K562 (cell line): ENCODE measurements at regions not wholly inside any gene's neighbourhood (a gene's known extent, or its start where the extent isn't known, plus 50 kb on each side); places are given as distances from the start of the nearest gene placed in this dataset.

Experiments
- ATAC-seq: fragments of 200-7000 bp; cut with Tn5 transposase; 3 replicates; pipeline ENCODE4 v1.9.1; 2020; ENCODE audit warnings: moderate library complexity
- BruUV-seq: library from RNA; stranded (reverse); fragments of 400-500 nt; replicated peaks from 2 replicates; lab custom pipeline; 2021; lab: Mats Ljungman, UMichigan
- CTCF ChIA-PET: fragments of 300-600 bp; formaldehyde crosslinking; extraction: SDS; loops from one replicate; lab custom pipeline; 2021; ENCODE audit warnings: low intra/inter-chr PET ratio; lab: Yijun Ruan, JAX
- POLR2A ChIA-PET: fragments of 300-600, 350-650 bp; sonication (Branson Sonifier 250); formaldehyde crosslinking; extraction: SDS; loops from one replicate; lab custom pipeline; 2021; ENCODE audit warnings: antibody characterized with exemption, inconsistent platforms; lab: Yijun Ruan, JAX
- DNase-seq, 4 experiments: peaks; one replicate each; pipeline versions ENCODE4 v3.0.0 to v3.0.0-alpha.2; 2011 to 2018; ENCODE audit warnings: low spot score in 3 of 4, mixed read lengths in 3 of 4; ENCODE audit errors: extremely low read depth in 1 of 4
- FAIRE-seq: peaks from 2 replicates; lab custom pipeline; 2011; peaks lifted over from hg19 to GRCh38; lab: Jason Lieb, UNC
- H2AFZ ChIP-seq: 2 replicates; pipeline ENCODE4 v1.6.0; 2011; ENCODE audit warnings: low read depth, low read length, control low read depth, inconsistent platforms
- H3K27ac ChIP-seq: fragments of 200-600 bp; 3 replicates; pipeline ENCODE4 v1.8.0; 2011; ENCODE audit warnings: low read depth, mild to moderate bottlenecking, control low read depth, inconsistent platforms, low read length, moderate library complexity, mixed read lengths; ENCODE audit errors: extremely low read depth
- H3K27me3 ChIP-seq, 2 experiments: fragments of 300-600 bp in 1 of 2; 2 replicates in 1 of 2; 3 replicates in 1 of 2; pipeline versions ENCODE4 v1.6.0 to v1.8.0; 2011; ENCODE audit warnings: inconsistent platforms in 2 of 2, low read length in 2 of 2, mild to moderate bottlenecking in 1 of 2, mixed read lengths in 1 of 2, moderate library complexity in 1 of 2; ENCODE audit not compliant: control insufficient read depth in 2 of 2, insufficient read depth in 2 of 2
- H3K36me3 ChIP-seq: fragments of 300-600 bp; 3 replicates; pipeline ENCODE4 v1.8.0; 2011; ENCODE audit warnings: mild to moderate bottlenecking, low read length, inconsistent platforms; ENCODE audit not compliant: control insufficient read depth, insufficient read depth
- H3K4me1 ChIP-seq, 2 experiments: fragments of 200-600 bp in 1 of 2; replicated peaks in 1 of 2; 2 replicates in 1 of 2; 3 replicates in 1 of 2; pipeline versions ENCODE4 v1.5.1 to v1.8.0; 2011; ENCODE audit warnings: inconsistent platforms in 2 of 2, low read length in 2 of 2, mild to moderate bottlenecking in 1 of 2, mixed read lengths in 1 of 2, moderate library complexity in 1 of 2; ENCODE audit not compliant: control insufficient read depth in 2 of 2, insufficient read depth in 2 of 2
- H3K4me2 ChIP-seq: 2 replicates; pipeline ENCODE4 v1.6.1; 2011; ENCODE audit warnings: low read length, control low read depth, inconsistent platforms, mixed read lengths; ENCODE audit not compliant: insufficient read depth
- H3K4me3 ChIP-seq: fragments of 200-600 bp; sonication (generic), shearing (Covaris generic); 2 replicates; pipeline ENCODE4 v1.5.1; 2016; ENCODE audit warnings: control low read depth, inconsistent platforms
- H3K79me2 ChIP-seq: fragments of 200-600 bp; 3 replicates; pipeline ENCODE4 v1.8.0; 2011; ENCODE audit warnings: low read length, inconsistent platforms; ENCODE audit not compliant: control insufficient read depth, insufficient read depth
- H3K9ac ChIP-seq, 2 experiments: 2 replicates each; pipeline versions ENCODE4 v1.6.0 to v1.6.1; 2011; ENCODE audit warnings: low read depth in 2 of 2, low read length in 2 of 2, control low read depth in 1 of 2, inconsistent platforms in 1 of 2, mild to moderate bottlenecking in 1 of 2, mixed read lengths in 1 of 2; ENCODE audit not compliant: insufficient read depth in 1 of 2
- H3K9me1 ChIP-seq: one replicate; pipeline ENCODE4 v1.6.0; 2011; ENCODE audit warnings: inconsistent platforms, mild to moderate bottlenecking, low read length, moderate library complexity; ENCODE audit not compliant: control insufficient read depth, insufficient read depth
- H3K9me3 ChIP-seq: replicated peaks from 2 replicates; pipeline ENCODE4 v1.5.1; 2011; ENCODE audit warnings: low read depth, low read length, inconsistent platforms; ENCODE audit not compliant: control insufficient read depth, insufficient read depth
- H4K20me1 ChIP-seq: replicated peaks from 2 replicates; pipeline ENCODE4 v1.6.1; 2011; ENCODE audit warnings: low read length, inconsistent platforms, mixed read lengths; ENCODE audit not compliant: control insufficient read depth, insufficient read depth
- CBX8 ChIP-seq: fragments of 200-600 bp; sonication (generic); IDR thresholded peaks from 2 replicates; pipeline ENCODE4 v1.6.1; 2012; ENCODE audit warnings: borderline replicate concordance, mixed run types, low read depth, mild to moderate bottlenecking, moderate library complexity, mixed read lengths, low read length, control low read depth, inconsistent platforms; ENCODE audit not compliant: poor library complexity, severe bottlenecking; ENCODE audit errors: extremely low read depth
- CTCF ChIP-seq, 3 experiments: IDR thresholded peaks in 2 of 3; conservative IDR thresholded peaks in 1 of 3; 2 replicates each; pipeline ENCODE4 v1.5.1; 2011 to 2012; ENCODE audit warnings: low read length in 3 of 3, mild to moderate bottlenecking in 3 of 3, control low read depth in 2 of 3, improper control_type of control experiment in 1 of 3, inconsistent platforms in 1 of 3, low read depth in 1 of 3, mixed read lengths in 1 of 3, moderate library complexity in 1 of 3; ENCODE audit not compliant: insufficient read depth in 2 of 3
- RAD21 ChIP-seq, 2 experiments: fragments of 250-450 bp in 1 of 2; fragments of 450-650 bp in 1 of 2; sonication (Bioruptor Pico) in 1 of 2; formaldehyde crosslinking in 1 of 2; IDR thresholded peaks in 1 of 2; conservative IDR thresholded peaks in 1 of 2; 2 replicates each; pipeline versions ENCODE4 v1.4.0 to v1.8.0; 2020 to 2022; ENCODE audit warnings: mild to moderate bottlenecking in 2 of 2, moderate library complexity in 1 of 2
- STAG1 ChIP-seq: sonication (generic); formaldehyde crosslinking; IDR thresholded peaks from 2 replicates; pipeline ENCODE4 v1.5.0; 2020; ENCODE audit warnings: missing genetic modification reagents, borderline replicate concordance
- ZBTB1 ChIP-seq: sonication (generic); formaldehyde crosslinking; IDR thresholded peaks from 2 replicates; pipeline ENCODE4 v1.8.1; 2023; ENCODE audit warnings: missing genetic modification reagents, low read depth, mild to moderate bottlenecking, borderline replicate concordance
- ZNF778 ChIP-seq: fragments of 450-650 bp; formaldehyde crosslinking; IDR thresholded peaks from 2 replicates; pipeline ENCODE4 v1.4.0; 2020; ENCODE audit warnings: mild to moderate bottlenecking, moderate library complexity
- WGBS: fragments of 100-300 bp; shearing (Covaris generic); methylation state at CpG from one replicate; pipeline ENCODE4 v1.1.6; 2016; ENCODE audit warnings: low coverage, mixed read lengths; ENCODE audit not compliant: insufficient coverage; ENCODE audit errors: missing lambda C conversion rate; 5-methylcytosine and 5-hydroxymethylcytosine counted together
- in situ Hi-C: fragments of 300-500 bp; cut with MboI; formaldehyde crosslinking; loops from 4 replicates; pipeline ENCODE4 v1.15.0; 2018; ENCODE audit warnings: inconsistent platforms, mixed read lengths
- intact Hi-C: fragments of 100-400 bp; cut with micrococcal nuclease; formaldehyde crosslinking; loops from 2 replicates; pipeline ENCODE4 v1.14.2; 2022
- TF ChIP-seq, protein P1 (sequence below): fragments of 450-650 bp; IDR thresholded peaks from 2 replicates; pipeline ENCODE4 v1.6.1; 2016; ENCODE audit warnings: mild to moderate bottlenecking

DNA sequence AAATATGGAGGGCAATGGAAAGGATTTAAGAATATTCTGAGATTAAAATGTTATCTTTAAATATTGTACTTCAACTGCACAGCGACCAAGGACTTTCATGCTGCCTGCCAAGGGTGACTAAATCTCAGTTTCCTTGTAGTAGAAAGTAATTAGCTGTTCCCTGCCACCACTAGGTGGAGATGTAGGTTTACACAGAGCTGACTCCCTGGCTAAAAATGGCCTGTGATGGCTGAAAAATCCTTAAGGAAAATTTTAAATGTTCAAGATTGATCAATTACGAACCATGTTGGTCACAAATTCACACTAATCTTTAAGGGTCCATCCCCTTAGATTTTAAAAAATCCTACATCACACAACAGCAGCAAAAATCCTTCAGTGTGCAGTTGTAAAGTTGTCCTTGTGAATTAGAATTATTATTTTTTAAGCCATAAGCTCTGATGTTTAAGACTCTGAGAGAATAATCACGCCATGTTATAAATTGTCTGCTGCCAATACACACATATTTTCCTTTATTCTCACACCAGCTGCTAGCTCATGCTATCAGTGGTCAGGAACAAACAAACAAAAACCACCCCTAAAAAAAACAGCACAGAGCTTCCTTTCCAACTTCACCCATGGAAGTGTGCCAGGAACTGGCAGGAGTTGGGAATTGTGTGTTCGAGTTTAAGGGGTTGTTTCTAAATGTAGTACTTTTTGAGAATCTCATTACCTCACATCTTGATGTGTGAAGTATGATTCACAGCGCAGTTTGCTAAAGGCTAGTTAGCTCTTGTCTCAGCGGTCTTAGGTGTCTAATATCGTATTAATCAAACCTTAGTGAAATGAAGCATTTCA is 399.8 kb downstream of the TMEM182 start:
- FAIRE-seq, result peak; percentile 91
- ChIA-PET CTCF (interaction anchor here (0.6 to 1.1 kb wide), 2 partner anchors 49 to 1251 kb away, joined by 4 read pairs; no protein-coding TSS in a partner anchor), POLR2A (no interaction called here)
- H4K20me1 ChIP-seq, result no peaks in the 10 kb centered on the region
- H3K4me1 ChIP-seq, result no peaks in the 10 kb centered on the region
- no peak overlapping the region for H3K4me3 ChIP-seq
- H3K9me3 ChIP-seq, result no peaks in the 10 kb centered on the region
- no peaks in the 10 kb centered on the region for H3K36me3 ChIP-seq
- intact Hi-C loops (loop anchor here (1.0 to 10.0 kb wide), 4 partner anchors 321 to 1783 kb away; no protein-coding TSS in a partner anchor), in situ Hi-C loops (no loop called here)
- peak; percentile 52 to 59 (median 57) for DNase-seq
- no peaks in the 10 kb centered on the region for H3K9me1 ChIP-seq
- H2AFZ ChIP-seq, result no peak overlapping the region
- under 1% methylated on average over 7 of the region's 7 CpGs for WGBS
- H3K27me3 ChIP-seq, result no peaks in the 10 kb centered on the region
- peak; percentile 76 for ATAC-seq
- no peak overlapping the region for H3K4me2 ChIP-seq
- no peaks in the 10 kb centered on the region for H3K79me2 ChIP-seq
- no TSS peak for BruUV-seq
- H3K27ac ChIP-seq, result no peak overlapping the region
- no peak overlapping the region for H3K9ac ChIP-seq
- TF ChIP-seq, protein P1, sequence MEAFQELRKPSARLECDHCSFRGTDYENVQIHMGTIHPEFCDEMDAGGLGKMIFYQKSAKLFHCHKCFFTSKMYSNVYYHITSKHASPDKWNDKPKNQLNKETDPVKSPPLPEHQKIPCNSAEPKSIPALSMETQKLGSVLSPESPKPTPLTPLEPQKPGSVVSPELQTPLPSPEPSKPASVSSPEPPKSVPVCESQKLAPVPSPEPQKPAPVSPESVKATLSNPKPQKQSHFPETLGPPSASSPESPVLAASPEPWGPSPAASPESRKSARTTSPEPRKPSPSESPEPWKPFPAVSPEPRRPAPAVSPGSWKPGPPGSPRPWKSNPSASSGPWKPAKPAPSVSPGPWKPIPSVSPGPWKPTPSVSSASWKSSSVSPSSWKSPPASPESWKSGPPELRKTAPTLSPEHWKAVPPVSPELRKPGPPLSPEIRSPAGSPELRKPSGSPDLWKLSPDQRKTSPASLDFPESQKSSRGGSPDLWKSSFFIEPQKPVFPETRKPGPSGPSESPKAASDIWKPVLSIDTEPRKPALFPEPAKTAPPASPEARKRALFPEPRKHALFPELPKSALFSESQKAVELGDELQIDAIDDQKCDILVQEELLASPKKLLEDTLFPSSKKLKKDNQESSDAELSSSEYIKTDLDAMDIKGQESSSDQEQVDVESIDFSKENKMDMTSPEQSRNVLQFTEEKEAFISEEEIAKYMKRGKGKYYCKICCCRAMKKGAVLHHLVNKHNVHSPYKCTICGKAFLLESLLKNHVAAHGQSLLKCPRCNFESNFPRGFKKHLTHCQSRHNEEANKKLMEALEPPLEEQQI, result no peak
- TF ChIP-seq ZBTB1 (CRISPR knock-in tag), result no peak
- TF ChIP-seq CBX8, result no peak
- no peak for TF ChIP-seq ZNF778 (CRISPR knock-in tag)
- TF ChIP-seq RAD21 (CRISPR knock-in tag; conservative IDR thresholded peaks at IDR 0.05 in 1 of 2, IDR thresholded peaks at IDR 0.05 in 1 of 2), result peak; percentile 78 to 82
- peak; percentile 48; the same call in 1 of the 2 replicates for TF ChIP-seq STAG1 (CRISPR knock-in tag)
- peak; percentile 49 to 77 (median 70) for TF ChIP-seq CTCF (IDR thresholded peaks at IDR 0.05 in 2 of 3, conservative IDR thresholded peaks at IDR 0.05 in 1 of 3; ENCODE audit: insufficient read depth in 2 of 3, low read depth in 1 of 3, low read length in 3 of 3)
